Retinal pigment epithelial cell (primary cell): ENCODE measurements at regions not wholly inside any gene's neighbourhood (a gene's known extent, or its start where the extent isn't known, plus 50 kb on each side); places are given as distances from the start of the nearest gene placed in this dataset.

ENCODE experiments used
- DNase-seq: peaks from one replicate; pipeline ENCODE4 v3.0.0-alpha.2; 2010; ENCODE audit warnings: low read depth
- H3K4me3 ChIP-seq: 2 replicates; pipeline ENCODE4 v1.5.1; 2011; ENCODE audit warnings: mild to moderate bottlenecking, low read length, control low read depth, moderate library complexity
- TF ChIP-seq, protein P1 (sequence below): conservative IDR thresholded peaks from 2 replicates; pipeline ENCODE4 v1.5.1; 2011; ENCODE audit warnings: low read depth, low read length, control low read depth, inconsistent platforms

DNA sequence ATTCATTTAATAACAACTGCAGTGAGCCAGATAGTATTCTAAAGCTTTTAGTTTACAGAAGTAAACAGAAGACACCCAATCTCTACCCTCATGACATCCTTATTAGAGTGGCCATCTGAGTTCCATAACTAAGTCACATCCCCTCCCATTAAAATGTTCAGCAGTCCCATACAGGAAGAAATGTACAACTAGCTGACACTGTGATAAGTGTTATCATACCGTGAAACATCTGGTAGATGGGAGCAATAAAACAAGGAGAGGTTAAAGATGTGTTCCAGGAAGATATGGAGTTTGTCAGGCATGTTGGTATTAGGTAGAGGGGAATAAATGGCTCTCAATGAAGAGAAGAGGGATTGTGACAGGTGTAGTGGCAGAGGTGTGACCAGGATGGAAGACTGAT is 60.5 kb upstream of the CAV2 start:
- DNase-seq, result no peak
- H3K4me3 ChIP-seq, result no peak overlapping the region
- TF ChIP-seq, protein P1, sequence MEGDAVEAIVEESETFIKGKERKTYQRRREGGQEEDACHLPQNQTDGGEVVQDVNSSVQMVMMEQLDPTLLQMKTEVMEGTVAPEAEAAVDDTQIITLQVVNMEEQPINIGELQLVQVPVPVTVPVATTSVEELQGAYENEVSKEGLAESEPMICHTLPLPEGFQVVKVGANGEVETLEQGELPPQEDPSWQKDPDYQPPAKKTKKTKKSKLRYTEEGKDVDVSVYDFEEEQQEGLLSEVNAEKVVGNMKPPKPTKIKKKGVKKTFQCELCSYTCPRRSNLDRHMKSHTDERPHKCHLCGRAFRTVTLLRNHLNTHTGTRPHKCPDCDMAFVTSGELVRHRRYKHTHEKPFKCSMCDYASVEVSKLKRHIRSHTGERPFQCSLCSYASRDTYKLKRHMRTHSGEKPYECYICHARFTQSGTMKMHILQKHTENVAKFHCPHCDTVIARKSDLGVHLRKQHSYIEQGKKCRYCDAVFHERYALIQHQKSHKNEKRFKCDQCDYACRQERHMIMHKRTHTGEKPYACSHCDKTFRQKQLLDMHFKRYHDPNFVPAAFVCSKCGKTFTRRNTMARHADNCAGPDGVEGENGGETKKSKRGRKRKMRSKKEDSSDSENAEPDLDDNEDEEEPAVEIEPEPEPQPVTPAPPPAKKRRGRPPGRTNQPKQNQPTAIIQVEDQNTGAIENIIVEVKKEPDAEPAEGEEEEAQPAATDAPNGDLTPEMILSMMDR, result no peak

DNA sequence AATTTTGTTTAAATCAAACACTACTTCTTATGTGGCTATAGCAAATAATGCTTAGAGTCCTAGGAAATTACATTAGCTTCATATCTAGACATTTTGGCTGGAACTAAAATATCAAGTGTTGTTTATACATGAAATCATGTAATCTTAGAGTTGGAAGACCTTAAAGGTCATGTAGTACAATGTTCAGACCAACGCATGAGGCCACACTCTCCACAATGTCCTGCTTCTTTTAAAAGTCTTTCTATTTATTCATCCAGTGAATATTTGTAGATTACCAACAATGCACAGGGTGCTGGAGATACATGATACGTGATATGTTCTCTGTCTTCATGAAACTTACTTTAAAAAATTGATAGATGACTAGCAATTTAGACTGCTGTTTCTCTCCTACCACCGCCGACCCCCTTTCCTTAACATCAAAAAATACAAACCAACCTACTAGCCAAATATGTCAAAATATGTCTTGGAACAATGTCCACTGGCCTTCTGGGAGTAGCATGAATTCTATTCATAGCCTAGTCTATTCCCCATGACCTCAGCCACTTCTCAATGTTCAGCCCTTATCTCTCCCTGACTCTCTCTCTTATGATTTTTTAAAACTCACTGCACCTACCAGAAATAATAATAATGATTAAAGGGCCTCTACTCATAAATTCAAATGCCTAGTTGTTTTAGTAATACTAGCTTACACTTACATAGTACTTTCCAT is 59.5 kb upstream of the CAV2 start:
- TF ChIP-seq, protein P1, result no peak
- no peak overlapping the region for H3K4me3 ChIP-seq
- DNase-seq, result no peak

- H3K4me3 ChIP-seq, result no peak overlapping the region
- no peak for DNase-seq
- TF ChIP-seq, protein P1, result no peak
These were observed 58.0 kb upstream of the CAV2 start for GRCh38 chr7:116441534-116441933.

GRCh38 chr7:116443101-116443523 is 56.4 kb upstream of the CAV2 start:
- TF ChIP-seq, protein P1, result no peak
- no peak overlapping the region for H3K4me3 ChIP-seq
- peak; percentile 86 for DNase-seq

DNA sequence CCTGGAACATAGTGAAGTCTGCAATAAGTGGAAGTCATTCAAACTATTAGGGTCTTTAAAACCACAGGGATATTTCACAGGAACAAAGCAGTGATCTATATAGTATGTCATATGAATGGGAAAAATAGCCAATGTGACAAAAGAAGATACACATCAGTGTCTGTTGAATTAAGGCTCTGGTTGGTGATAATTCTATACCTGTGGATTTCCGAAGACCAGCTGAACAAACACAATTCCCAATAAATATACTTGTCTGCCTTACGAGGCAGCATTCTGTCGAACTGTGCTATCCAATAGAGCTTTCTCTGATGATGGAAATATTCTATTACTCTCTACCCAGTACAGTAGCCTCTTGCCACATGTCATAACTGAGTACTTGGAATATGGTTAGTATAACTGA is 55.9 kb upstream of the CAV2 start:
- no peak overlapping the region for H3K4me3 ChIP-seq
- TF ChIP-seq, protein P1, result no peak
- DNase-seq, result no peak

DNA sequence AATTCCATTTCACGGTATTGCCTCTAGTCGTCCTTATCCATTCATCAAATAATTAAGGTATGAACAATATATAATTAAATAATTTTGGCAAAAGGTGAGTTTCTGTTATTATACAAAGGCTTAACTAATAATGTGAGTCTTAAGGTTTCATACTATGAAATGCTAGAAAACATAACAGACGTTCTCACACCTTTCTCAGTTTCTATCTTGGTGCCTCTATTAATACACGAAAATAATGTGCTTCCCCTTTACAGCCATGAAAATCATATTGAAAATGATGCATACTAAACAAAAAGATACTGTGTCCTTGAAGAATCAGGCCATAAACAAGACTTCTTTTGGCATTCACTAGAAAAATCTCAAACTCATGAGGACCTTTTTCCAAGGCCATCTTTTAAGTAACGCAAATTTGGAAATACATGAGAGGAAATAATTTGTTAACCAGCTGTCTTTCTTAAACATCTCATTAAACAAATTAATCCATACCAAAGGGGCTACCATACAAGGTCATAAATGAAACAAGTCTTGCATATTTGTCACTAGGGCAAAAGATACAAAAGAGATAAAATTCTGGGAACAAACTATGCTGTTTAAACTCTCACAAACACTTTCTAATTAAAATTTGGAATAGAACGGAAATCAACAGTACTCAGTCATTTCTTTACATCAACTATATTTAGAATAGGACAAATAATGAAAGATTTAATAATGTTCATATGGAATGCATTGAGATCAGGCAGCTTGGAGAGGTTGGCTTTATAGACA is 53.9 kb upstream of the CAV2 start:
- TF ChIP-seq, protein P1, result no peak
- H3K4me3 ChIP-seq, result no peak overlapping the region
- DNase-seq, result no peak
